ENCODE measurements at regions not wholly inside any gene's neighbourhood (a gene's known extent, or its start where the extent isn't known, plus 50 kb on each side); places are given as distances from the start of the nearest gene placed in this dataset.

DNA sequence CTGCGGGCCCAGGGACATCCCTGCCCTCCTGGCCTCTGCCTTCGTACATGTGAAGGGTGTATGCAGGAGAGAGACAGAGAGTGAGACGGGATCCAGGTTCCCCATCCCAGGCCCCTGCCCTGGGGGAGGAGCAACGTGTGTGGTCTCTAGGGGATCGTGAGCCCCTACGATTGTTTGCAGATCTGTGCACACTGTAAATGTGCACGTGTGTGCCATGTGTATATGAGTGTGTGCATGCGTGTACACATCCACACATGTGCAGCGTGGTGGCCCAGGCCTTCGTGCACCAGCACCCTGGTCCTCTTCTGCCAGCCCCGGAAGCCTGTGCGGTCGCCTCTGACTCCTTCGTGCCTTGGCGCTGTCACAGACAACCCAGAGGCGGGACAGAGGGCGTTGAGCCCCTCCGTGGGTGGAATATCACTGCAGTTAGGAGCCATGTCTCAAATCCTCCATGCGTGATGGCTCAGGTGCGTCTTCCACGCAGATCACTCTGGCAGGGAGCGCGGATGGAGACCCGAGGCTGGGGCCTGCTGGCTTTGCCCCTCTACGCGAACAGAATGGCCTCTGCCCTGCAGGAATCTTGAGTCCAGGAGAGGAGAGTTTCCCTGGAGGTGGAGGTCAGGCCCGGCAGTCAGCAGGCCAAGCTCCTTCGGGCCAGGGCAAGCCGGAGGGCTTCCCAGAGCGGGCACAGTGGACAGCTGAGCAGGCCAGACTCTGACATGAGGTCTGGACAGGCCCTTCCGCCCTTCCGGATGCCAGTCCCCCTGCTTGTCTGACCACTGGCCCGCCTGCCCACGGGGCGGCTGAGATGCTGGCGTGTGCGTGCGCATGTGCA lies 97.5 kb downstream of the UNCX start:
- no peaks in the 10 kb centered on the region for H3K36me3 ChIP-seq
- no peaks in the 10 kb centered on the region for H3K9me3 ChIP-seq (ENCODE audit: low read depth)
- DNase-seq (ENCODE audit: low read depth in 1 of 2, low spot score in 1 of 2), result no peak
- TF ChIP-seq, protein P1, sequence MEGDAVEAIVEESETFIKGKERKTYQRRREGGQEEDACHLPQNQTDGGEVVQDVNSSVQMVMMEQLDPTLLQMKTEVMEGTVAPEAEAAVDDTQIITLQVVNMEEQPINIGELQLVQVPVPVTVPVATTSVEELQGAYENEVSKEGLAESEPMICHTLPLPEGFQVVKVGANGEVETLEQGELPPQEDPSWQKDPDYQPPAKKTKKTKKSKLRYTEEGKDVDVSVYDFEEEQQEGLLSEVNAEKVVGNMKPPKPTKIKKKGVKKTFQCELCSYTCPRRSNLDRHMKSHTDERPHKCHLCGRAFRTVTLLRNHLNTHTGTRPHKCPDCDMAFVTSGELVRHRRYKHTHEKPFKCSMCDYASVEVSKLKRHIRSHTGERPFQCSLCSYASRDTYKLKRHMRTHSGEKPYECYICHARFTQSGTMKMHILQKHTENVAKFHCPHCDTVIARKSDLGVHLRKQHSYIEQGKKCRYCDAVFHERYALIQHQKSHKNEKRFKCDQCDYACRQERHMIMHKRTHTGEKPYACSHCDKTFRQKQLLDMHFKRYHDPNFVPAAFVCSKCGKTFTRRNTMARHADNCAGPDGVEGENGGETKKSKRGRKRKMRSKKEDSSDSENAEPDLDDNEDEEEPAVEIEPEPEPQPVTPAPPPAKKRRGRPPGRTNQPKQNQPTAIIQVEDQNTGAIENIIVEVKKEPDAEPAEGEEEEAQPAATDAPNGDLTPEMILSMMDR (IDR thresholded peaks at IDR 0.05; ENCODE audit: low read depth, low read length), result no peak
- H3K27me3 ChIP-seq, result no peaks in the 10 kb centered on the region
- H3K4me1 ChIP-seq (ENCODE audit: low read depth), result no peaks in the 10 kb centered on the region
- H3K27ac ChIP-seq, result no peak overlapping the region
- no peak overlapping the region for H3K4me3 ChIP-seq

DNA sequence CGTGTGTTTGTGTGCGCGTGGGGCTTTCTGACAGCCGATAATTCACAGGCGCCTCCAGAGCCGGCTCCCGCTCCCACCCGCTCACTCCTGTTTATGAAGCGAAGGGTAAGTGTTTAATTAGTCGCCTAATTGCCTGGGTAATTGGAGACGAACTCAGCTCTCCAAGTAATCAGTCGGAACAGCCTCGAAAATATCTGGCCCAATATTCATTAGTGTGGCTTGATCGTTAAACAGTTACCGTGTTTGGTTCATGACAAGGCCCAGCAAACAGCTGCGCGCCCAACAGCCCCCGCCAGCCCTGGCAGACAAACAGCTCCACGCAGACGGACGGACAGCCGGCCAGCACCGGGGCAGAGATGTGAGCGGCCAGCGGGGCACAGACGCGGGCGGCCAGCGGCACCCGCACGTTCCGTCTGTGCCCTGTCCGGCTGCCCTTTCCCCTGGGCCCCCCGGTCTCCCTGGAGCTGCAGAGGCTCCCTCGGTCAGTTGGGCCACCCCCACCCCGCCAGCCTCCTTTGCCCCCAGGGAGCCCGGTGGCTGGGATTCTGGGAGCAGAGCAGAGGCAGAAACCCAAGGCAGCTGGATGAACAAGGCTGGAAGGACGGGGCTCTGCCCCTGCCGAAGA lies 98.2 kb downstream of the UNCX start:
- no peaks in the 10 kb centered on the region for H3K9me3 ChIP-seq (ENCODE audit: low read depth)
- H3K27ac ChIP-seq, result no peak overlapping the region
- H3K27me3 ChIP-seq, result no peaks in the 10 kb centered on the region
- TF ChIP-seq, protein P1 (IDR thresholded peaks at IDR 0.05; ENCODE audit: low read depth, low read length), result no peak
- H3K4me3 ChIP-seq, result no peak overlapping the region
- no peaks in the 10 kb centered on the region for H3K36me3 ChIP-seq
- DNase-seq (ENCODE audit: low read depth in 1 of 2, low spot score in 1 of 2), result no peak
- no peaks in the 10 kb centered on the region for H3K4me1 ChIP-seq (ENCODE audit: low read depth)

DNA sequence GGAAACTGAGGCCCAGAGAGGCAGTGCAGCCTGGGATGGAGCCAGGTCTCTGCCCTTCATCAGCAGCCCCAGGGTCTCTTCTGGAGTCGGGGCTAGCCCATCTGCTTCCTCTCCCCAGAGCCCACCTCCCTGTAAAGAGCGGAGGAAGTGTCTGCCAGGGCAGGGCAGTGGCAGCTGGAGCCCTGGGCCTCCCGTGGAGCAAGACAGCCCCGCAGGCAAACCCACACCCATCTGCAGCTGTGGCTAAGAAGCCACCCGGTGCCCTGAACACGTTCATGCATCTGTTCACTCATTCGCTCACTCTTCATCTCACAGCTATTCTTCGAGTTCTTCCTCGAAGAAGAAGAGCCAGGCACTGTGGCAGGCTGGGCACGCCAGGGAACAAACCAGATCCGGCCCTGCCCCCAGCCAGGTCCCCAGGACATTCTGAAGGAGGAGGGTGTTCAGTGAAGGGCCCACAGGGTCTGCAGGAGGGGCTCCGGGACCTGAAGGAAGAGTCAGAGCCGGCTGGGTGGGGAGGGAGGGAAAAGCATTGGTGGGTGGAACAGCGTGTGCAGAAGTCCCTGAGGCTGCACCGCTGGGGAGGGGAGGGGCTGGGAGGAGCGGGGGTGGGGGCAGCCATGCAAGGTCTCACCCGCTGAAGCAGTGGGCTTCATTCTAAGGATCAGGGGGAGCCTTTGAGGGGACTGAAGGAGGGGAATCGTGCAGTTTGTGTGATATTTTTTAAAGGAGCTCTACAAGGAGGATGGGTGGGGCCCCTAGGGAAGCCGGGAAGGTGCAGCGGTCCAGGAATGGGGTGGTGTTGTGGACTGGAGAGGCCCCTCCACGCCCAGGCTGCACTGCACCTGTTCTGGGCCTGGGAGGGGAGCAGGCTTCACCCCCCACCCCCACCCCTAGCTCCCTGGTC lies 99.1 kb downstream of the UNCX start:
- Histone ChIP-seq H3K27ac (no peak overlapping the region), H3K4me3 (no peak overlapping the region), H3K4me1 (ENCODE audit: low read depth) (no peaks in the 10 kb centered on the region), H3K9me3 (ENCODE audit: low read depth) (no peaks in the 10 kb centered on the region), H3K27me3 (no peaks in the 10 kb centered on the region), H3K36me3 (no peaks in the 10 kb centered on the region)
- TF ChIP-seq, protein P1 (IDR thresholded peaks at IDR 0.05; ENCODE audit: low read depth, low read length), result no peak
- no peak for DNase-seq (ENCODE audit: low read depth in 1 of 2, low spot score in 1 of 2)

DNA sequence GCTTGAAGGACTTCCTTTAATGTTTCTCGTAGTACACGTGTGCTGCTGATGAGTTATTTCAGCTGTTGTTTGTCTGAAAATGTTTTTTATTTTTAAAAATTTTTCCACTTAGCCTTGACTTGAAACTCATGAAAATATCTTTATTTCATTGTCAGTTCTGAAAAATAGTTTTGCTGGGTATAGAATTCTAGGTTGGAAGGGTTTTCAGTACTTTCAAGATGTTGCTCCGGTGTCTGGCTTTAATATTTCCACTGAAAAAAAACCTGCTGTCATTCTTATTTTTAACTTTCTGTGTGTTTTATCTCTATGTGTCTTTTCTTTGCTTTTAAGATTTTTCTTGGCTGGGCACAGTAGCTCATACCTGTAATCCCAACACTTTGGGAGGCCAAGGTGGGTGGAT lies 103.8 kb downstream of the UNCX start:
- no peaks in the 10 kb centered on the region for H3K27me3 ChIP-seq
- H3K9me3 ChIP-seq (ENCODE audit: low read depth), result no peaks in the 10 kb centered on the region
- H3K4me1 ChIP-seq (ENCODE audit: low read depth), result no peaks in the 10 kb centered on the region
- TF ChIP-seq, protein P1 (IDR thresholded peaks at IDR 0.05; ENCODE audit: low read depth, low read length), result no peak
- H3K27ac ChIP-seq, result no peak overlapping the region
- no peak for DNase-seq (ENCODE audit: low read depth in 1 of 2, low spot score in 1 of 2)
- no peaks in the 10 kb centered on the region for H3K36me3 ChIP-seq
- no peak overlapping the region for H3K4me3 ChIP-seq

DNA sequence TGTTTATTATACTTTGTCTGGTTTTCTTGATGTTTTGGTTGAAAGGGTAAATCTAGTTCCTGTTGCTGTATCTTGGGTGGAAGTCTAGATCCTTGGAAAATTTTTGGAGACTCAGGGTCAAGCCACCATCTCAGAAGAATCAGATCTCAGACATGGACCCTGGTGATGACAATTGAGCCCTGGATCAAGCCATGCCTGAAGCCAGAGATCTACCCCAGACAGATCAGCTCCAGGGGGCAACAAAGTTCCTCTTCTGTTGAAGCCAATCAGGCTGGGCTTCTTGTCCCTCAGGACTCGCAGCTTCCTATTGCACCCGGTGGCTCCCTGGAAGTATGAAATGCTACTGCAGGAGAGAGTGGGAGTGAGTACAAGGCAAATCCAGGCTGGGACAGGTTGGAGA lies 106.9 kb downstream of the UNCX start:
- Histone ChIP-seq H3K27ac (no peak overlapping the region), H3K36me3 (no peaks in the 10 kb centered on the region), H3K27me3 (no peaks in the 10 kb centered on the region), H3K9me3 (ENCODE audit: low read depth) (no peaks in the 10 kb centered on the region), H3K4me3 (no peak overlapping the region), H3K4me1 (ENCODE audit: low read depth) (no peaks in the 10 kb centered on the region)
- TF ChIP-seq, protein P1 (IDR thresholded peaks at IDR 0.05; ENCODE audit: low read depth, low read length), result no peak
- no peak for DNase-seq (ENCODE audit: low read depth in 1 of 2, low spot score in 1 of 2)

All from cardiac muscle cell (in vitro differentiated cells and primary cell).